ENCODE measurements at regions not wholly inside any gene's neighbourhood (a gene's known extent, or its start where the extent isn't known, plus 50 kb on each side); places are given as distances from the start of the nearest gene placed in this dataset.
A peak's percentile ranks its signal among the peaks of the same experiment; 100 is the strongest.

DNA sequence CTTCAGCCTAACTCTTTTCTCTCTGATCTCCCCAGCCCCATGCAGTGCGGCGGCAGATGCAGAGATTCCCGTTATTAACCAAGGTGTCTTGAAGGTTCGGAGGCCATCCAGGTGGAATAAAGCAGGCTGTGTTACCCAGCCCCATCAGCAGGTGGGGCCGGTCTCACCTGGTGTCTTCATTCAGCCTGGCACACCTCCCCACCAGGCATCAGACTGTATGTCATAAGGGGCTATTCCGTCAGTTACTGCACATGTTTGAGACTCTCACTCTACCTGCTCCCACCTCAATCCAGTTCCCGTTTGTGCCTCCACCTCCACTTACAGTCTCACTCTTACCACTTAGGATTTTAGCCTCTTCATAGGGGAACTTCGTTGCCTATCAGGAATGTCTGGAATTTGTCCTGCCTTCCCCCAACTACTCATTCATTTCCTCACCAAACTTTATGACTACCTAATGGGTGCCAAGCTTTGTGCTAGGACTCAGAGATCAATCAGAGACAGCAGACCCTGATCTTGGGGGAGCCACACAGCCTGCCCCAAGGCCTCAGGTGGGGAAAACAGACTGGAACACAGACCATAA is 170.2 kb downstream of the PLPP3 start:
- TF ChIP-seq JUND (IDR thresholded peaks at IDR 0.05; ENCODE audit: low read depth, low read length), result no peak
- TF ChIP-seq EGR1 (IDR thresholded peaks at IDR 0.05; ENCODE audit: borderline replicate concordance in 1 of 2, low read depth in 2 of 2, low read length in 2 of 2), result no peak
- peak; percentile 49 to 53 (median 52); a peak in 5 of 6 replicates for TF ChIP-seq CTCF (IDR thresholded peaks at IDR 0.05 in 2 of 3, conservative IDR thresholded peaks at IDR 0.05 in 1 of 3; ENCODE audit: control insufficient read depth in 2 of 3, extremely low read depth in 1 of 3, insufficient read depth in 1 of 3, low read depth in 3 of 3, low read length in 3 of 3)
